IPS DF 4.7 (cell line): ENCODE measurements at regions not wholly inside any gene's neighbourhood (a gene's known extent, or its start where the extent isn't known, plus 50 kb on each side); places are given as distances from the start of the nearest gene placed in this dataset.
"Not testable (repeated sequence)": the region's sequence is repeated elsewhere in the genome, so short reads cannot be mapped to it uniquely, and the experiment has no call there.

ENCODE experiments used
- DNase-seq: peaks from one replicate; pipeline ENCODE4 v3.0.0-alpha.2; 2013; ENCODE audit warnings: low spot score; ENCODE audit errors: extremely low read depth

DNA sequence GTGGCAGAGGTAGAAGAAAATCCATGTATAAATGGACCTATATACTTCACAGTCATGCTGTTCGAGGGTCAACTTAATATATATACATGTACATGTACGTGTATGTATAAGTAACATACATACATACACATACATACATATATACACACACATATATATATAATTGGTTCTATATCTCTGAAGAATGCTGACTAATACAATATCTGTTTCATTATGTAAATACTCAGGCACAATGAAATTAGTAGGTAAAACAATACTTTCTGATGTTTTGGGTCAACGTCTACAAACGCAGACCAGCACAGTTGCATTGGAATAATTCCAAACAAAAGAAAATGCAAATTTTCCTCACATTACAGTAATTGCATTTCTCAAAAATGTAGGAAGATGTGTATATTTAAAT, 202.7 kb upstream of the DAAM1 start:
- DNase-seq = no peak

DNA sequence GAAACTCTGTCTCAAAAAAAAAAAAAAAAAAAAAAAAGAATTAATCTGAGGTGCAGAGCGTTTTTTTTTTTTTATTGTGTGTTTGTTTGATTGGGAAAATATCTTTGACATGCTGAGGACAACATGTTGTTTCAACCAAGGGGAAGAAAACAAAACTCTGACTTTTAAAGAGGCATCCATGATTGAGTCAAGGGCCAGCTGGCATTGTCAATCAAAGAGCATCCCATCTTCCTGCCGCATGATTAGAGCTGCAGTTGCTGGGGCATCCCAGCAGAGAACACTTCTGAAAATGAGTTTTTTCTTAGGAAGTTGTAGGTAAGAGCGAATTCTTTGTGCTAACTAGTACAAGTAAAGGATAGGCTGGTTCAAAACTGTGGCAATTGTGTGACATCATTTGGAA, 200.9 kb upstream of the DAAM1 start:
- DNase-seq = no peak

DNA sequence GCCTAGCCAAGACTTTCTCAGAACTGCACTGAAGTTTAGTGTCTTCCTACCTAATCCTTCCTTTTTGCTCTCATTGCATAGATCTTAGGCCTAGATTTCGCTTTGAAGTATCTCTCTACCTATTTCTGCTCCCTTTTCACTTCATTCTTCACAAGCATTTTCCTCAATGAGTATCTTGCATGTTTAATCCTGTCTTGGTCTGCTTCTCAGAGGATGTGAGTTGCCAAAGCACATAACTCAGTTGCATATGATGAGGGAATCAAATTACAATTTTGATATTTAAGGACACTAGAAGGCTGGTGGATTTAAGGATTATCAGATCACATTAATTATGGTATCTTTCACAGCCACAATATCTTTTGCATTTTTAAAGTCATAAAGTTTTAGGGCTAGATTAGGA, 195.5 kb upstream of the DAAM1 start:
- DNase-seq = no peak

DNA sequence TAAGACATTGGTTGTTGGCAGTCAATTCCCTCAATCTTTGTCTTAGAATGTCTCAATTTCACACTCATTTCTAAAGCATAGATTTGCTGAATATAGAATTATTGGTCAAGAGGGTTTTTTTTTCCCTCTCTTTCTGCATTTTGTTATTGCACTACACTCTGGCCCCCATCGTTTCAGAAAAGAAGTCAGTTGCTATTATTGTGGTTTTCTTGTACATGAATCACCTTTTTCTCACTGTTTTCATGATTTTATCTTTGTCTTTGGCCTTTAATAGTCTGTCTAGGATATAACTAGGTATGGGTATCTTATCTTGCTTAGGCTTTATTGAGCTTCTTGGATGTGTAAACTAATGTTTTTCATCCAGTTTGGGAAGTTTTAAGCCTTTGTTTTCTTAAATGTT, 194.3 kb upstream of the DAAM1 start:
- no peak for DNase-seq

DNA sequence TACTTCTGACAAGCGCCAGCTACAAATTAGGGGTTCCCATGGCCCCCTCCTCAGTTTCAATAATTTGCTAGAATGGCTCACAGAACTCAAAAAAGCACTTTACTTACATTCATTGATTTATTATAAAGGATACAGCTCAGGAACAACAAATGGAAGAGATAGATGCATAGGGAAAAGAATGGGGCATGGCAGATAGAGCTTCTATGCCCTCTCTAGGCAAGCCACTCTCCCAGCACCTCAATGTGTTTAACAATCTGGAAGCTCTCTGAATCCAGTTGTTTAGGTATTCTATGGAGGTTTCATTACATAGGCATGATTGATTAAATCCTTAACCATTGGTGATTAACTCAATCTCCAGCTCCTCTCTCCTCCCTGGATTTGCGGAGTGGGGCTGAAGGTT, 184.5 kb upstream of the DAAM1 start:
- DNase-seq = no peak

DNA sequence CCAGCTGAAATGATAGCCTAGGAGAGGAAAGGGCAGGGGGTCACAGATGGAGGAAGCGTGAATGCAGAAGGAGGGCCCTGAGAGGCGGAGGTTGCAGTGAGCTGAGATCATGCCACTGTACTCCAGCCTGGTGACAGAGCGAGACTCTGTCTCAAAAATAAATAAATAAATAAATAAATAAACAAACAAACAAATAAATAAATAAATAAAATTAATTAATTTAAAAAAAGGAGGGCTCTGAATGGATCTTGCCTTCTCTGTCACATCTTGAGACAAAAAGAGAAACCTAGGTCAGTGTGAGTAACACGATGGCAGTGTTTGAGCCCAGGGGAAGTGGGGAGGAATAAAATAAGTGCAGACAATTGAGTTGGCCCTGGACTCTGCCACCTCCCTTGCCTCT, 182.3 kb upstream of the DAAM1 start:
- DNase-seq = not testable (repeated sequence)

DNA sequence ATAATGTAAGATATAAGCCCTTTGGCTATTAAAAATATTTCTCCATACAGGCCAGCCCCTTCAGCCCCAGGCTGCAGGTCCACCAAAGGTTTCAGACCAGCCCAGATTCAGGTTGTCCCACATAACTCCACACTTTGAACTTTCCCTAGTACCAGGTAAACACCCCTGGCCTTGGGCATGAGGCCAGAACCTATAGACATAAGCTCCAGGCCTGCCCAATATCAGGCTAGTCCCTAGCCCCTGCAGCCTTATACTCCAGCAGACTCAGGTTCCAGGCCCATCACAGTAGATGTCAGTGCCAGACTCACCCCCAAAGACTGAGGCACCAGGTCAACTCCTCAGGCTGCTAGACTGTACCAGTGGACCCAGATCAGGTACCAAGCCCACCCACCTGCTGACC, 178.5 kb upstream of the DAAM1 start:
- no peak for DNase-seq

DNA sequence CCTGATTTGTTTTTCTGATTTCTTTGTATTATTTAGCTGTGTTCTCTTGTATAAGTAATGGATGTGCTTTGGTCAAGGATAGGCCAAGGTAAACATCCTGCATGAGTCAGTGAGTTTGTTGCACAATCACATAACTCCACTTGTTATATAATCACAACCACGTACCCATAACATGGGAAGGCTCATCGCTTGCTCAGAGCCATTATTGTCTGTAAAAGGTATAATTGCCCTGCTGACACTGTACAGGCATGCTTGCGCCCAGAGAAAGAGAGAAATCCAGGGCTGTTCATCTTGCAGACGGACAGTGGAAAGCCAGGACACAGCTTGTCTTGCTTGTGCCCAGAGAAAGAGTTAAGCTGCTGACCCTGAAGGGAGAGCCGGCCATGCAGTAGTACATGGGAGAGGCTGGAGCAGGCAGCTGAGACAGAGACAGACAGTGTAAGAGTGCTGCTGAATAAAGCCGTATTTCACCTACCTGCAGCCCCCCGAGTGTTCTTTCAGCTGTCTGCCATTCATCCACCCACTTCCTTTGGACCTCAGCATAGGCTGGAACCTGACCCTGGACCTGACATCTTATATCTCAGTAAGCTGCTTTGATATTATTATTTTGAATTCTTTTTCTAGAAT, 174.7 kb upstream of the DAAM1 start:
- no peak for DNase-seq

DNA sequence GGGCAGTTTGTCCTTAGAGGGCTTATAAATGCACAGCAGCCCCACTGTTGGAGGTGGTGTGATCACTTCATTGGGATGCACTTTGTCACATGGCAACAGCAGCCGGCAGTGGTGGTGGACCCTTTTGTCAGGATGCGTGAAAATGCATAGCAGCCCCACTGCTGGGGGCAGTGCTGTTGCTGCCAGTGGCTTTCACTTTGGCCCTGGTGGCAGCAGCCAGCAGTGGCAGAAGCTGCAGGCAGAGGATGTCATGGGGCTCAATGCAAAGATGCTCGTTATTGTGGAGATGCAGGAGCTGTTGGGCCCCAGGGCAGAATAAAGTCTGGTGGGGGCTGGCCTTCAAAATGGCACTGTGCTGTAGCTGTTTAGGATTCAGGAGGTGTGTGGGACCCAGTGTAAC, 173.0 kb upstream of the DAAM1 start:
- no peak for DNase-seq

DNA sequence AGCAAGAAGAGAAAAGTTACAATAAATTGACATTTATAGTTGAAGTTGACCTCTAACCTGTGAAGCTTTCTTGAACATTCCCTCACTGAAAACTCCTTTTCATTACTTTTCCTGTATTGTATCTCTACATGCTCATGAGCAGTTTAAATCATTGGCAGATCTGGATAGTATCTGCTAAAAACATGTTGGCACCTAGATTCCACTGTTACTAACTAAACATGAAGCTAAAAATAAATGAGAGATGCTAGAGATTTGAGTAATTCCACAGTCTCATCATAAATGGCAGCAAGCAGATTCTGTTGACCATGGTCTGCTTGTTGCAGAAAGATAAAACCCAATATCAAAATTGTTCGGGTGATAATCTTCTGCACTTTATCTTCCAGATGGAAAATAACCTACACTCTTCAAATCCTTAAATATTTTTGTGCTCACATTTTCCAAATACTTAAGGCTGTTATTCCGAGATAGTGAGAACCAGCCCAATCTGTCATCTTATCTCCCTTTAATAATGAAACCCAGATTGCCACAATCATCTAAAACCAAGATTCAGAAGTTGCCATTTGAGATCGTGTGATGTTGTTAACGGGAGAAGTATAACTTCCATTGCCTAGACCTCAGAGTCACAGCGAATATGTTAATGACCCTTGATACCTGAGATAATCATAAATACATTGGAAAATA, 171.0 kb upstream of the DAAM1 start:
- no peak for DNase-seq

DNA sequence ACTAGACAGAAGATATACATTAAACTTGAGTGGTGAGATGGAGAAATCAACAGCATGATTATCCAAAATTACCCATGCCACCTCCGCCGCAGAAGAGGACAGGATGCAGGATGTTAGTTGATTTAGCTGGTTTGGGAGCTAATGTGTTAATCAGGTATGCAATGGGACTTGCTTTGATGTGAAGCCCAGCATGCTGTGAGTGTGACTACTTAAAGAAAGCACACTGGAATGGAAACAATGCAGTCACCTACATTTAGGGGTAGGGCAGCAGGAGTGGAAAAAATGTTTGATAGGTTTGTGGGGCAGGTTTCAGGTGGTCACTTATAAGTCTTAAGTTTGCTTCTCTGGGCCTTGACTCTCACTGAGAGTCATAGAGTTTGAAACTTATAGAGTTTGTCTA, 170.0 kb upstream of the DAAM1 start:
- DNase-seq = no peak

DNA sequence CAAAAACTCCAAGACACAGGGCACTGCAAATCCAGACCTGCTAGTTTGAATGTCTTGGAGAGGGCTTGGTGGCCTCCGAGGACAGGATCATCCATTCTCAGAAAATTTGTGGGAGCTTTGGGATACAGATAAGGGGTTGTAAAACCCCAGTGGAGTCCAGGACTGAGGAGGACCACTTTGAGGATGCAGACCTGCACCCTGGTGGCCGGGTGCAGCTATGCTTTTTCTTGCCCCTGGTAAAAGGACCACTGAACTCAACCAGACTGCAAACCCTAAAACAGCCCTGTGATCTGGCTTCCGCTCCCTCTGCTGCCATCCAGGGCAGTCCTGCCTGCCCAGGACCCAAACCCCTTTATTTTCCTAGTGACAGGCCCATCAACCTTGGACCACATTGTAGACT, 169.5 kb upstream of the DAAM1 start:
- no peak for DNase-seq

DNA sequence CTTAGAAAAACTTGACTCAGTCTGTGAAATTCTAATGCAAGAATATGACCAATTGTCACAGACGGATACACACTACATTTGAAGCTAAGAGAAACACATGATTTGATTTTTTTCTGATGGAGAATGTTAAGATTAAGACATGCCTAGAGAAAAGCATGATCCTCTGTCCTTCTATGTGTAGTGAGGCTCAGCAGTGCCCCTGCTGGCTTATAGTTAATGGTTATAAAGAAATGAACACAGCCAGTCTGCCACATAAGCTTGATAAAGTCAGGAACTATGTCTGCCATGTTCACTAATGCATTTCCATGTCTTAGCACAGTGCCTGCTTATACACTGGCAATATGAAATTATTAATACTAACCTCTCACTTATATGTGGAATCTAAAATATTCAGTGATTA, 168.1 kb upstream of the DAAM1 start:
- no peak for DNase-seq

DNA sequence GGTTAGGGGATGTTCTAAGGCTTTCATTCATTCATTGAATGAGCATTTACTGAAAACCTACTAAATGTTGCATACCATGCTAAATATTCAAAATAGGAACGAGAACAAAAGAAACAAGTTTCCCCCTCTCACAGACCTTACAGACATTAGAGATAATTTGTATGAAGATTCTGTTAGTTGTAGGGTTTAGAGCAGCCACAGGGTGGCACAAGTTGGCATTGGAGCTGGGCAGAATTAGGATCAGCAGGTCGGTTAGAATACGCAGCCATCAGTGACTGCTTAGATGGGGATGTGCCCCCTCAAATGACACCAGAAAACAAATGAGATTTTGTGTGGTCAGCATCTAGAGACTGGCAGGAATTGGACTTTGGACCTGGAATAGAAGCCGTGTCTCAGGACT, 166.3 kb upstream of the DAAM1 start:
- DNase-seq = no peak

DNA sequence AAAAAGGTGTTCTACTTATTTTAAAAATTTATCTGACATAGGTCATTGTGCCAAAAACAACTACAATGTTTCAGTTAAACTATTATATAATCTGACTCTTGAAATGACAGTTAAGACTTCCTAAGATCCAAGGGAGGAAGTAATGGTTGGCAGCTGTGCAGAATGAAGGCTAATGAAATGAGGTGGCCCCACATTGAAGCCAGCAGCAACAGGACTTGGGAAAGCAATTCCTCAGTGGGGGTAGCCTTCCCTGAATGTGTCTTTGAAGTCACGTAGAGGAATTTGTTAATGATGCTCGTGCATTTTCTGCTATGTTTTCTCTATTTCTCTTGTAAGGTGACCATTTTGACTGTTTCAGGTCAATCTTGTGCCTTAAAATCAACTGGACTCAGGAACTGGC, 162.4 kb upstream of the DAAM1 start:
- no peak for DNase-seq

DNA sequence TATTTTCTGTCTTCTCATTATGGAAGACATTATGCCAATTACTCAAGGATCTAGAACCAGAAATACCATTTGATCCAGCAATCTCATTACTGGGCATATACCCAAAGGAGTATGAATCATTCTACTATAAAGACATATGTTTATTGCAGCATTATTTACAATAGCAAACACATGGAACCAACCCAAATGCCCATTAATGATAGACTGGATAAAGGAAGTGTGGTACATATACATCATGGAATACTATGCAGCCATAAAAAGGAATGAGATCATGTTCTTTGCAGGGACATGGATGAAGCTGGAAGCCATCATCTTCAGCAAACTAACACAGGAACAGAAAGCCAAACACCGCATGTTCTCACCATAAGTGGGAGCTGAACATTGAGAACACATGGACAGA, 161.8 kb upstream of the DAAM1 start:
- DNase-seq = not testable (repeated sequence)

DNA sequence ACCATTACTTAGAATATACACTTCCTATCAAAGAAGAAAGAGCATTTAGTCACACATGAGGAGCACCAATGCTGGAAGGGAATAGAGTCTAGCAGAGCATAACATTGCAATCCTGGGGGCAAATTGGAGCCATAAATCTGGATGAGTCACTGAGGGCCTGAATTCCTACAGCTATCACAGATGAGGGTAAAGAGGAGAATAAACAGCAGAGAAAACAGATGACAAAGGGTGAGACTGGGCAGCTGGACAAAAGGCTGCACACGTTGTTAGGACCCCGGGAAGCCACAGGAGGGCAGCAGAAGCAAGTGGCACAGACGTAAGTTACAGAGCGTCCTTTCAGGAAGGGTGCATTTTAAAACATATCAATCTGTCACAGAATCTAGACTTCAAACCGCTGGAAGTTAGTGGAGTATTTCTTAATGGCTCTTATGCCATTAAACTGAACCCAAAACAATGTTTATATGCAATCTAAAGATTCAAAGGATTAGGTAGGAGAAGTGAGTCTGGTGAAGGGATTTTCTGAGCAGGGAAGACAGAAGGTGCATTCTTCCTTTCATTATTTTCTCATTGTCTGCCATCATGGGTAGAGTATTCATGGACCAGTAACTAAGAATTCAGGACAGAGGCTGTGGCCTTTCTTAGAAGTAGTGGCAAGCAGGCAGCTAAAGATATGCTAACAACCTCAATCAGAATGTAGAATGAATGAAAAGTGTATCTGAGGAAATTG, 159.8 kb upstream of the DAAM1 start:
- no peak for DNase-seq

DNA sequence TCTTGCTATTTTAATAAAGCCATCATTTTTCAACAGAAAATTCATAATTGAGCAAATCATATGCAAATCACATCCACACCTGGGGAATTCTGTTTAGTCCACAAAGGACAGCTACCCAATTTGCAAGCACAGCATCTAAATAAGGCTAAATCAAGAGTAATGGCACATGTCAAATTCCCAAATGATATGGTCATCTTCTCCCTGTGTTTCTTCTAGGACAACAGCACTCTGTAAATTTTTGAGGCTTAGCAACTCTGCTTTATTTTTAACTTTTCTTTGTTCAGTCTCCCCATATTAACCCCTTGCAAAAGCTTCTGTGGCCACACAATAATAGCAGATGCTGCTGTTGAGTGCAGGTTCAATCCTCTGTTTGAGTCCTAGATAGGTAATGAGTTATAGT, 155.6 kb upstream of the DAAM1 start:
- DNase-seq = no peak

DNA sequence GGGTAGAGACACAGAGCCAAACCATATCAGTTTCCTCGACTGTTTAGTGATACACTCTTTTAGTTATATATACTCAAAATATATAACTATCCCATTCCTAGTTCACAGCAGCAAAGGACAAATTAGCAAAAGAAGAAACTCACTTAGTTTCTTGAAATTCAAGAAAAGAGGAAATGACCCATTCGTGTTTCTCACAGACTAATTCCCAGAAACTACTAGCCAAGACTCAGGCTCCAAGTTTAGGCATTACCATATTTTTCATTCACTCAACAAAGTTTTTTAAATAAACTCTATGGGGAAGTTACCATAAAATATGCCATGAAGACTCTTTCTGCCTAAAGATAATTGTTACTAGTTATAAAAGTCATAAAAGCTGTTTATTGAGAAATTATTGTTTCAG, 152.3 kb upstream of the DAAM1 start:
- DNase-seq = no peak

DNA sequence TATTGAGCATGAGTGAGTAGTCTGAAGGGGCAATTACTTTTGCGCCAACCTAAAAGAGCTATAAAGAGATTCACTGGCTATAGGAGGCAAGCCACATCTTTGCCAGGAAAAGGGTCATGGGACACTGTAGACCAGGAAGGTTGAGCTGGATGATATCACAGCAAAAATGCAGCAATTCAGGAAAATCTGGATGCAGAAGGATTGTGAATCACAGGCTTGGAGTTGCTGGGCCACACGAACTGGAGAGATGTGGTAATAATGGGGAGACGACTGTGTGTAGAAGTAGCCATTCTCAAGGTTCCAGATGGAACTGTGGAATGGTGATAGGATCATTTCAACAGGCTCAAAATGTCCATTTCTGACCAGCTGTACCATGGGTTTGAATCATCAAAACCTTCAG, 151.4 kb upstream of the DAAM1 start:
- no peak for DNase-seq

DNA sequence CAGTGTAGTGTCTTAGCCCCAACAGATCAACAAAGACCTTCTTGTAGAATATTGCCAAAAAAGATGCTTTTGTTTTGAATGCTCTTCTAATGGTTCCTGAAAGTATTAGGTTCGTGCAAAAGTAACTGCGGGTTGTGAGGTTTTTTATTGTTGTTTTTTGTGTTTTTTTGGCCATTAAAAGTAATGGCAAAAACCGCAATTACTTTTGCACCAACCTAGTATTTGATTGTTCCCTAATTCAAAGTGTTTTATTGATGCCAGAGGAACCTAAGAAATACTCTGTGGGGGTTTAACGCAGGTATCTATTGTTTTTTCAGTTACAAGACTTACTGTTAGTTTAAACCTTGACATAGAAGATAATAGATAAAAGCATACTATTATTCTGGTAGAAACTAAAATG, 150.8 kb upstream of the DAAM1 start:
- no peak for DNase-seq

DNA sequence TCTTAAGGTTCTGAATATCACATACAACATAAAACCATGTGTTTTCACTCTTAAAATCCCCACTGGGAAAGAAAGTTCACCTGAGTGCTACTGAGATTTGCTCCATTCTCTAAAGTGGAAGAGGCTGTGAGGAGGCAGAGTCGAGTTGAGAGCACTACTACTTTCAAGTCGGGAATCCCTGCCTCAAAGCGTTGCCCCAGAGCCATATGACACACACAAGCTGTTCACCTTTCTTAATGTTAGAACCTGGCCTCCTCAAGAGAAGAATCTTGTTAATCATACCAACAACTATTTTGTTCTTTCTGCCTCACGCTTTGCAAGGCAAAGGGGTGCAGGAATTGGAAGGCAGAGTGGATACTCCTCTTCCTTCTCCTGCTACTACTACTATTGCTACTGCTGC, 149.7 kb upstream of the DAAM1 start:
- DNase-seq = no peak

DNA sequence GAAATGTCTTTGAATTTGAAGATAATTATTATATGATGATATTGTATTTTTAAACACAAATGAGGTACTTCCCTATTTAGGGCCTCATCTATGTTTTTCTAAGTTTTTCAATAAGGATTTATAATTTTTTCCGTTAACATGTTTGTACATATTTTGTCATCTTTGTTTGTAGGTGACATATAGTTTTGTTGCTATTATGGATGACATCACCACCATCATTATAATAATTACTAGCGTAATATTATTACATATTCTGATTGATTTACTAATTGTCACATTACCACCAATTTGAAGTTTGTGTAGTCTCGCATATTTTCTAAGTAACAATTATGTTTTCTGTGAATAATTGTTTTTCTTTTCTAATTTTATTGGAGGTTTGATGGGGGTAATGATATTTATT, 147.2 kb upstream of the DAAM1 start:
- no peak for DNase-seq
